ENCODE measurements at regions not wholly inside any gene's neighbourhood (a gene's known extent, or its start where the extent isn't known, plus 50 kb on each side); places are given as distances from the start of the nearest gene placed in this dataset.

DNA sequence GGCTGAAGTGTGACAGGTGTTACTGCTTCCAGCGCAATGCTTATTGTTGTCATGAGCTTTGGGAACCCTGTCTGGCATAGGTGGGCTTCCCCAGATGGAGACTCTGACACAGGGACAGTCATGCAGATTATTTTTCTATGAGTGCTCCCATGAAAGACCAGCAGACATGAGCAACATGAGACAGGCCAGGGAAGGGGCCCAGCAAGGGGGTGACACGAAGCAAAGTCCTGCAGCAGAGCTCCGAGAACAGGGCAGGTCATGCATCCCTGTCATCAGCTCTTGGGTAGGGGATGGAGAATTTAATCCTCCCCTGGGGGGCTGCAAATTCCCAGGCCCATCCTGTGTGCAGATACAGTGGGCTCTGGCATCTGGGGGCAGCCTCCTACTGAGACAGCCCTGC lies 77.4 kb downstream of the CTAGE1 start:
- TF ChIP-seq POLR2A (IDR thresholded peaks at IDR 0.05) (no peak), CTCF (IDR thresholded peaks at IDR 0.05) (no peak)

Data from uterus (tissue), 2 donors.